ENCODE measurements at regions not wholly inside any gene's neighbourhood (a gene's known extent, or its start where the extent isn't known, plus 50 kb on each side); places are given as distances from the start of the nearest gene placed in this dataset.

DNA sequence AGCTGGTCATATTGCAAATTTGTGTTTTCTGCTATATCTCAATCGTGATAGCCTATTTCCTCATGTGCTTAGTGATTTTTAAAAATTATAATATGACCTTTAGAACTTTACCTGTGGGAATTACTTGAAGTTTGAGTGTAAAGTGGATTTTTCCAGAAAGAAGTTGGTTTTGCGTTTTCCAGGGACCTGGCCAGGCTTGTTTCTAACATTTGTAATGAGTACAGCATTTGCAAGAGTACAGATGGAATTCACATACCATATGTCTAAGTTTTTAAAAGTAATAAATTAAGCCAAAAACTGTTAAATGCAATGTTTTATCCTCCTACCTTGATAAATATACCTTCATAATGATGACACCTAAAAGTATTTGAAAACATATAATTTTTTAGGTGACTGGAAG, 443.2 kb downstream of the REEP3 start (continued):
- no peak for TF ChIP-seq CREB1 (CRISPR knock-in tag; IDR thresholded peaks at IDR 0.05; ENCODE audit: low read depth)

- no peak overlapping the region for H3K4me3 Mint-ChIP-seq
- H3K4me3 ChIP-seq, result no peak overlapping the region
- H3K9me2 ChIP-seq (ENCODE audit: insufficient read depth), result peaks cover 4% of the 10 kb centered on the region
- ATAC-seq, result no peak
- no peak overlapping the region for H2AFZ ChIP-seq
- no peaks in the 10 kb centered on the region for H3K27me3 Mint-ChIP-seq (ENCODE audit: insufficient read depth, low read depth, poor library complexity)
- no peaks in the 10 kb centered on the region for H3K4me1 Mint-ChIP-seq
- H3K79me2 ChIP-seq (replicated peaks; ENCODE audit: insufficient read depth), result no peaks in the 10 kb centered on the region
- H3K27me3 ChIP-seq (ENCODE audit: insufficient read depth), result no peaks in the 10 kb centered on the region
- no peak for TF ChIP-seq NANOG (IDR thresholded peaks at IDR 0.05; ENCODE audit: borderline replicate concordance)
- TF ChIP-seq, protein P1, sequence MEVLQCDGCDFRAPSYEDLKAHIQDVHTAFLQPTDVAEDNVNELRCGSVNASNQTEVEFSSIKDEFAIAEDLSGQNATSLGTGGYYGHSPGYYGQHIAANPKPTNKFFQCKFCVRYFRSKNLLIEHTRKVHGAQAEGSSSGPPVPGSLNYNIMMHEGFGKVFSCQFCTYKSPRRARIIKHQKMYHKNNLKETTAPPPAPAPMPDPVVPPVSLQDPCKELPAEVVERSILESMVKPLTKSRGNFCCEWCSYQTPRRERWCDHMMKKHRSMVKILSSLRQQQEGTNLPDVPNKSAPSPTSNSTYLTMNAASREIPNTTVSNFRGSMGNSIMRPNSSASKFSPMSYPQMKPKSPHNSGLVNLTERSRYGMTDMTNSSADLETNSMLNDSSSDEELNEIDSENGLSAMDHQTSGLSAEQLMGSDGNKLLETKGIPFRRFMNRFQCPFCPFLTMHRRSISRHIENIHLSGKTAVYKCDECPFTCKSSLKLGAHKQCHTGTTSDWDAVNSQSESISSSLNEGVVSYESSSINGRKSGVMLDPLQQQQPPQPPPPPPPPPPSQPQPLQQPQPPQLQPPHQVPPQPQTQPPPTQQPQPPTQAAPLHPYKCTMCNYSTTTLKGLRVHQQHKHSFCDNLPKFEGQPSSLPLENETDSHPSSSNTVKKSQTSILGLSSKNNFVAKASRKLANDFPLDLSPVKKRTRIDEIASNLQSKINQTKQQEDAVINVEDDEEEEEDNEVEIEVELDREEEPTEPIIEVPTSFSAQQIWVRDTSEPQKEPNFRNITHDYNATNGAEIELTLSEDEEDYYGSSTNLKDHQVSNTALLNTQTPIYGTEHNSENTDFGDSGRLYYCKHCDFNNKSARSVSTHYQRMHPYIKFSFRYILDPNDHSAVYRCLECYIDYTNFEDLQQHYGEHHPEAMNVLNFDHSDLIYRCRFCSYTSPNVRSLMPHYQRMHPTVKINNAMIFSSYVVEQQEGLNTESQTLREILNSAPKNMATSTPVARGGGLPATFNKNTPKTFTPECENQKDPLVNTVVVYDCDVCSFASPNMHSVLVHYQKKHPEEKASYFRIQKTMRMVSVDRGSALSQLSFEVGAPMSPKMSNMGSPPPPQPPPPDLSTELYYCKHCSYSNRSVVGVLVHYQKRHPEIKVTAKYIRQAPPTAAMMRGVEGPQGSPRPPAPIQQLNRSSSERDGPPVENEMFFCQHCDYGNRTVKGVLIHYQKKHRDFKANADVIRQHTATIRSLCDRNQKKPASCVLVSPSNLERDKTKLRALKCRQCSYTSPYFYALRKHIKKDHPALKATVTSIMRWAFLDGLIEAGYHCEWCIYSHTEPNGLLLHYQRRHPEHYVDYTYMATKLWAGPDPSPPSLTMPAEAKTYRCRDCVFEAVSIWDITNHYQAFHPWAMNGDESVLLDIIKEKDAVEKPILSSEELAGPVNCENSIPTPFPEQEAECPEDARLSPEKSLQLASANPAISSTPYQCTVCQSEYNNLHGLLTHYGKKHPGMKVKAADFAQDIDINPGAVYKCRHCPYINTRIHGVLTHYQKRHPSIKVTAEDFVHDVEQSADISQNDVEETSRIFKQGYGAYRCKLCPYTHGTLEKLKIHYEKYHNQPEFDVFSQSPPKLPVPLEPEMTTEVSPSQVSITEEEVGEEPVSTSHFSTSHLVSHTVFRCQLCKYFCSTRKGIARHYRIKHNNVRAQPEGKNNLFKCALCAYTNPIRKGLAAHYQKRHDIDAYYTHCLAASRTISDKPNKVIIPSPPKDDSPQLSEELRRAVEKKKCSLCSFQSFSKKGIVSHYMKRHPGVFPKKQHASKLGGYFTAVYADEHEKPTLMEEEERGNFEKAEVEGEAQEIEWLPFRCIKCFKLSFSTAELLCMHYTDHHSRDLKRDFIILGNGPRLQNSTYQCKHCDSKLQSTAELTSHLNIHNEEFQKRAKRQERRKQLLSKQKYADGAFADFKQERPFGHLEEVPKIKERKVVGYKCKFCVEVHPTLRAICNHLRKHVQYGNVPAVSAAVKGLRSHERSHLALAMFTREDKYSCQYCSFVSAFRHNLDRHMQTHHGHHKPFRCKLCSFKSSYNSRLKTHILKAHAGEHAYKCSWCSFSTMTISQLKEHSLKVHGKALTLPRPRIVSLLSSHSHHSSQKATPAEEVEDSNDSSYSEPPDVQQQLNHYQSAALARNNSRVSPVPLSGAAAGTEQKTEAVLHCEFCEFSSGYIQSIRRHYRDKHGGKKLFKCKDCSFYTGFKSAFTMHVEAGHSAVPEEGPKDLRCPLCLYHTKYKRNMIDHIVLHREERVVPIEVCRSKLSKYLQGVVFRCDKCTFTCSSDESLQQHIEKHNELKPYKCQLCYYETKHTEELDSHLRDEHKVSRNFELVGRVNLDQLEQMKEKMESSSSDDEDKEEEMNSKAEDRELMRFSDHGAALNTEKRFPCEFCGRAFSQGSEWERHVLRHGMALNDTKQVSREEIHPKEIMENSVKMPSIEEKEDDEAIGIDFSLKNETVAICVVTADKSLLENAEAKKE (CRISPR knock-in tag; IDR thresholded peaks at IDR 0.05), result no peak
- TF ChIP-seq, protein P2, sequence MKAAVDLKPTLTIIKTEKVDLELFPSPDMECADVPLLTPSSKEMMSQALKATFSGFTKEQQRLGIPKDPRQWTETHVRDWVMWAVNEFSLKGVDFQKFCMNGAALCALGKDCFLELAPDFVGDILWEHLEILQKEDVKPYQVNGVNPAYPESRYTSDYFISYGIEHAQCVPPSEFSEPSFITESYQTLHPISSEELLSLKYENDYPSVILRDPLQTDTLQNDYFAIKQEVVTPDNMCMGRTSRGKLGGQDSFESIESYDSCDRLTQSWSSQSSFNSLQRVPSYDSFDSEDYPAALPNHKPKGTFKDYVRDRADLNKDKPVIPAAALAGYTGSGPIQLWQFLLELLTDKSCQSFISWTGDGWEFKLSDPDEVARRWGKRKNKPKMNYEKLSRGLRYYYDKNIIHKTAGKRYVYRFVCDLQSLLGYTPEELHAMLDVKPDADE (IDR thresholded peaks at IDR 0.05), result no peak
- no peaks in the 10 kb centered on the region for H3K4me1 ChIP-seq (ENCODE audit: insufficient read depth)
- no peaks in the 10 kb centered on the region for H3F3A ChIP-seq (replicated peaks; ENCODE audit: low read depth)
- H4K20me1 ChIP-seq (replicated peaks; ENCODE audit: insufficient read depth), result no peaks in the 10 kb centered on the region
- no peaks in the 10 kb centered on the region for H3K36me3 Mint-ChIP-seq (ENCODE audit: low read depth)
- H3K4me2 ChIP-seq, result no peak overlapping the region
- no peak overlapping the region for H3K27ac Mint-ChIP-seq
- H3K27ac ChIP-seq (ENCODE audit: low read depth), result no peak overlapping the region
- no peak for DNase-seq (ENCODE audit: low spot score)
- H3K36me3 ChIP-seq (ENCODE audit: insufficient read depth), result no peaks in the 10 kb centered on the region
- H3K9me3 Mint-ChIP-seq, result peaks cover 15% of the 10 kb centered on the region; the same call in 2 of the 3 replicates
Observed at GRCh38 chr10:63965846-63966245, 444.6 kb downstream of the REEP3 start.
